COLO668 (cell line): ENCODE measurements at regions not wholly inside any gene's neighbourhood (a gene's known extent, or its start where the extent isn't known, plus 50 kb on each side); places are given as distances from the start of the nearest gene placed in this dataset.

Experiments
- DNase-seq: peaks from one replicate; lab custom pipeline; 2025; ENCODE audit not compliant: unreplicated experiment; lab: John Stamatoyannopoulos, UW

DNA sequence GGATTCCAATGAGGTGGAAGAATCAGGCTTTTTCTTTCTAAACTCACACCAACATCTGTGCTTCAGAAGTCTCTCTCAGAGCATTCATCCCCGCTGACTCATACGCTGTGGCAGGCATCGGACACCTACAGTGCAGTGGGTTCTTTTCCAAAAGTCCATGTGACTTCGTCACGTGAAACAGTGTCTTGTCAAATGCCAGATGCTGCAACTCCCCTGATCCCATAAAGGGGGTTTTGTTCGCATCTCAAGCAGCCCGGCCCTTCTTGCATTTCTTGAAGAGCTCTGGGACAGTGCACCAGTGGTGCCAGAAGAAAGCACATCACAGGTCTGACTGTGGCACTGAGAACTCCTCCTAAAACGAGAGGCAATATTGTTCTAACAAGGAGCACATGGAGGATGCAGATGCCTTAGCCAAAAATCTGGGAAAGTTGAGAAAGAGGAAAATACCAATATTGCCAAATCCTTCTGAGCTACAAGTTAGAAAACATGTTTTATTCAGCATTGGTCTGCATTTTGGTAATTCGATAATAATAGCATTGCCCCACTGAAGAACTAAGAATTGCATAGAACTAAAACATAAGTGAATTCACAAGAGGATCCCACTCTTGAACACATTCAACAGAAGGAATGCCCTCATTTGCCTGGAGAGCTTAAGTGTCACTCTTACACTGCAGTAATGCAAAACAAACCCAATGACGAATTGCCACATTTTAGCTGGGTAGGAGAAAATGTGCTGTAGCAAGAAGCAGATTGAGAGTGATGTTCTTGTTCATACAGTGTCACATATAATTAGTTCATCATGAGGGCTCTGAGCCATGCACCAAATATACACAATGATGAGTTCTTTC lies 204.4 kb downstream of the CXCL12 start:
- no peak for DNase-seq

DNA sequence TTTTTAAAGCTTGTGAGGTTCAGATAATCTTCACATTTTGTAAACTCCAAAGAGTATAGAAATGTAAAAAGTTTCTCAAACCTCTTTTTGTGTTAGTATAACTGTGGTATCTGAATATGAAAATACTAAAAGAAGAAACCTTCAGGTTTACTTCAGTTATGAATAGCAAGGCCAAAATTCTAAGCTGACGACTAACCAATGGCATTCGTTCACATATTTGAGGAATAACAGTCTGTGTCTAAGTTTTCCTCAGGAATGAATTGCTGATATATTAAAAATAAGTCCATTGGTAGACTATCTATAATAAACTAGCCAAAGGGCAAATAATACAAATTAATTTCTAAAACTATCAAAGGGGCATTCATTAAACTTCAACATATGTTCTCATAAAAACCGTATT lies 206.0 kb downstream of the CXCL12 start:
- DNase-seq: no peak

DNA sequence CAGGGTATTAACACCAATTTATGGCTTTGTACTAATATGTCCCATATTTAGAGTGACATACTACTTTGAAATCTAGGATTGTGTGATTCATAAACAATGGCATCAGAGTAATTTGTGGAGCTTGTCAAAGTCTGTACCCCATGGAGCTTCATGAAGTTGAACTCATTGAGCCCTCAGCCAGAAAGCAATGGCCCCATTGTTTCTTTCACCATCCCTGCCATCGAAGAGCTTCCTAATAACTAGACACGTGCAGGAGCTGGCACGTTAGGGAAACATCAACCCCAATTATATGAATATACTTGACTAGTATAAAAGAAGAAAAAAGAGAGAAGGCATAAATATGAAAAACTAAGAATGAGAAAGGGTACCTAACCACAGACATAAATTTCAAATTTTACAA lies 206.6 kb downstream of the CXCL12 start:
- DNase-seq: no peak

DNA sequence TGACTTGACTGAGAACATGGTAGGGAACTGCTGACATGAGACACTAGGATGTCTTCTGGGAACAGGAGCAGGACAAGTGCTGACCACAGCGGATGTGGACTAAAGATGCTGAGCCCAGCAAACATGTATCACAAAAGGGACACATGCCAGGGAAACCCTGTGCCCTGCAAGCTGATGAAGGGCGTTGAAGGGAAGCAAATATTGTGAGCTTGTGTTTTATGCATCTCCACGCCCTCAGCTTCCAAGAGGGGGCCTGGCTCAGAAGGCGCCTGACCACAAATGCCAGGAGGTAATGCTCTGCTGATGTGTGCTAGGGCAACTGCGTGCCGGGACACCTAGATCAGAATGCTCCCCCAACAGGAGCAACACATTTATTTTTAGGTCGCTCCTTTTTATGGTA lies 207.3 kb downstream of the CXCL12 start:
- no peak for DNase-seq

DNA sequence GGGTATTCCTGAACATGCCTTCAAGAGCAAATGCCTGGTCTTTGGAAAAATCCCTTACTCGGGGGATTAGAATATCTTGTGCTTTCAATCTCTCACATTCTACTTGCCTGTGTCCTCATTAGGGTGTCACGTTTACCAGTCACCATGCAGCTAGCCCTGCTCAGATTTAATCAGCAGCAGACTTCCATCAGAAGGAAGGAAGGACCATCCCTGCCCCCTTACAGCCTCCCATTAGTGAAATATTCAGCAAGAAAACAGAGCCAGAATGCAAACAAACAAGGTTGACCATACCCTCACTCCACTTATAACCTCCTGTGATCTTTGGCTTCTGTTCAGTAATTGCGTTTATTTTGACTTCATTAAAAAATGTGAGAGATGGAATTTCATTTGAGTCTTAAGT lies 208.6 kb downstream of the CXCL12 start:
- DNase-seq: no peak

DNA sequence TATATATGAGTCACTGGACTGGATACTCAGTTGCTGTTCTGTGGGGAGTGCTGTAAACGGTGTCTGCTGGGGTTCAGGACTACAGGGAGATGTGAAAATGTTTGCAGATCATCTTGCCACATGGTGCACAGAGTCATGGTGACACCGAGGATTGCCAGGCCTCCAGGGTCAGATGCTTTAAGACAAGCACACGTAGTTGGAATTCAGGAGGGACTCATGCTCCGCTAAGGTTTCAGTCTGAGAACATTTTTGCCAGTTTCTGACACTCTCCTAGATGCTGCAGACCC lies 211.3 kb downstream of the CXCL12 start:
- no peak for DNase-seq

DNA sequence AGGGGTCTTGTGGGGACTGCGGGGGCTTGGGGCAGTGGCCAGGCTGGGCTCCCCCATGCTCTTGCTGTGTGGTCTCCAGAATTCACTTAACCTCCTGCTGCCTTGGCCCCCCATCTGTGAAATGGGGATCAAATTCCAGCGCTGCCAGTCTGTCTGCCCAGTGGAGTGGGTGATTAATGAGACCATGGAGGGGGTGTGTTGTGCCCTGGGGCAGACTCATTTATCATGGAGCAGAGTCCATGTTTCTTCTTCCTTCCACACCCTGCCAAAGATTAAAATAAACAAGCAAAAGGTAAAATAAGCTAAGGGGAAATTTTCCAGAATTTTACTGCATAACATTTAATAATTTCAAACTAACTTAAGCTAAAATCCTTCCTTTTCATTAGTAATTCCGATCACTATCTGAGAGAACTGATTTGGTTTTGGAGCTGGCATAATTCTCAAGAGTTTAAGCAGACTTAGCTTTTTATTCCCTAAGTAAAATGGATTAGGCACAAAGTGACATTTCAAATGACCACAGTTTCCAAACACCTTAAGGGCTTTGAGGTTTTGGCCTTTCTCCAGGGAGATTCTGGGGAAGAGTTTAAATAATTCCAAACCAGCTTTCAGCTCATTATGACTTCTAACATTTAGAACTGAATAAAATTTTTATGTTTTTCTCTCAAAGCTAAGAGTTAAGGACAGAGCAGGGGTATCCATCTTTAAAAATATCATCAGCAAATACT lies 211.9 kb downstream of the CXCL12 start:
- no peak for DNase-seq

DNA sequence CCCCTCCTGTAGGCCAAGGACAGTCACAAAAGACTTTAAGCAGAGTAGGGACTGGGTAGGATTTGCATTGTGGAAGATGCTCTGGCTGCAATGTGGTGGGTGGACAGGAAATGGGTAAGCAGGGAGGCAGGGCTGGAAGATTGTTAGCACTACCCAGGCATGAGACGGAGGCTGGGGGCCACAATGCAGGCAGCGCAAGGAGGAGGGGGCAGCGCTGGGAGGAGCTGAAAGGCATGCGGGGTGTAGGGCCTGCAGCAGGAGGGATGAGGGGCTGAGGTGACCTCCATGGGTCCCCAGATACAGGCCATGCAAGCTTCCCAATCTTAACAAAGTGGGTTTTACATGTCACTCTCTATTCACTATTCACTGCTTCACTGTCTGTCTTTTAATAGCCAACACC lies 213.1 kb downstream of the CXCL12 start:
- no peak for DNase-seq

DNA sequence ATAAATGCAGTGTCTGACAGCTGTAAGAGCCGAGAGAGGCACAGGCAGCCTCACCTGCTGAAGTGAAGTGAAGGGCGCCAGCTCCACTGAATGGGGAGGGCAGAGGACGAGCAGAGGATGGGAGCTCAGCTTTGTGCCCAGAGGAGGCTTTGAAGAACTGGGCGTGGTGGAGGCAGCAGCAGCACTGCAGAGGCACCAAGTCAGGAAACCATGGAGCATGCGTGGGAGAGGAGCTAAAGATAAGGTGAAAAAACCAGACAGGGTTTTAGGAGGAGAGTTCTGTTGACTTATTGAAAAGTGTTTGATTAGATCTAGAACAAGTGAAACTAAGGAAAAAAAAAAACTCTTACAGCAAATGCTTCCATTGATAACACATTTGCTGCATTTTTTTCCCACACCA lies 216.4 kb downstream of the CXCL12 start:
- DNase-seq: no peak

DNA sequence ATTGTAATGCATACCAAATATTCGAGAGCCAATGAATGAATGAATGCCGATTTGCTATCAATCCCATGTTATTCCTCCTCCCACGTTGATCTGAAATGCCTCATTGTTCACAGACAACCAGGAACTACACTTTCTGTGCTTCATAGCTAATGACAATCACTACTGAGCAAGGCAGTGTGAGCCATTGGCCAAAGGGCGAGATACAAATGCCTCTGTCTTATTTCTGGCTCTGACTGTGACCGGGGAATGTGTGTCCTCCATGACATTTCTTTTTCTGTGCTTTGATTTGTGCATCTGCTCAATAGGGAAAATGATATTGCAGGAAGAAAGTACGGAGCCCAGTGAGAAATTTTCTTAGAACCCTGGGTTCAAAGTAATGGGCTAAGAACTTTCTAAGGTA lies 217.1 kb downstream of the CXCL12 start:
- no peak for DNase-seq

DNA sequence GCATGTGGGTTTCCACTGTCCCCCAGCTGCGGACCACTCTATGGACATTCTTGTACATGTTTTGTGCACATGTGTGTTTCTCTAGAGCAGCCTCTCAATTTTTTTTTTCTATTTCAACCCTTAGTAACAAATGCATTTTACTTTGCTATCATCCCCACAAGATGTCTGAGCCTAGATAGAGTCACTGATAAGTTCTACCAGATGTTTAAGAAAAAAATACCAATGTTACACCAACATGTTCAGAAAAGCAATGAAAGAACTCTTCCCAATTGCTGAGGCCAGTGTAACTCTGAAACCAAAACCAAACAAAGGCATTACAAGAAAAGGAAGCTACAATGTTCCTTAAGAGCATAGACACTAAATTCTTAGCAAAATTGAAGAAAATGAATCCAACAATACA lies 218.5 kb downstream of the CXCL12 start:
- no peak for DNase-seq

DNA sequence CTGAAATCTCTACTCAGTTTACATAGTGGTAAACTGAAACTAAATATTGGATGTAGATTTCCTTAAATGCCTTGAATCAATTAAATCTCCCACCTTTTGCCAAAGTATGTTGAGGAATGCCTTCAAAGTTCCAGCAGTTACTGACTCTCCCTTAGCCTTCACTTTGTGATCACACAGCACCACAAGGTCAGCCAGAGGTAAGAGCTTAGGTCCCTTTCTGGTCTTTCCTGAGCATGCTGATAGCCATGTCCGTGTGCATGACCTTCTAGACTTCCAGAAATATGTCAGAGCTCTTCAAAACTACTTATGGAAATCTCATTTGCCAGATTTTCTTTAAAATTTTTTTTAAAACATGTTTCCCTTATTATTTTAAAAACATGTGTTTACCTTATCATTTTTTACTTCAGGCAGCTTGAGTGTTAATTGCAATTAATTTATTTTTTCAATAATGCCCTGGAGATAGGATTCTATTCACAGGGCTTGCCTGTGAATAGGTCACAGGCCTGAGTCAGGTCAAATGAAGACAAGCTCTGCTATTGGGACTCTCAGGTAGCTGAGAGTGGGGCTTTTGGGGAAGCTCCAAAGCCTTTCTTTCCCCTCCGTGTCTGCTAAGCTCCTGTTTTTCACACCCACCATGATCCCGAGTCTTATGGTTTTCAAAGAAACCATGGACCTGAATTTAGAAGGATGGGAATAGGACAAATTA lies 220.5 kb downstream of the CXCL12 start:
- no peak for DNase-seq

DNA sequence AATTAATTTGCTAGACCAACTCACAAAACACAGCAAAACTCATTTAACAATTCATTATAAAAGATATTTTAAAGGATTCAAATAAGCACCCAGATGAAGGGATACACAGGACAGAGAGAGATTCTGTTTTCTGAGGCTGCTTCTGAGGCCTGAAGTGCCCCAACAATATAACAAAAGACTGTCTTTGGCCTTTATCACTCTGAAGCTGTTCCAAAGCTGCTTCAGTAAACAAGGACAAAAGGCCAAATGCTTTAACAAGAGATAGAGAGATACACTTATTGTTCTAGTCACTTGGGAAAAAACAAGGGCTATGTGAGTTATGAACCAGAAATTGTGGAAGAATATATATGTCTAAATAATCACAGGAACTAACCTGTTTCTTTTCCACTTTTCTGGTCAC lies 223.7 kb downstream of the CXCL12 start:
- DNase-seq: no peak

DNA sequence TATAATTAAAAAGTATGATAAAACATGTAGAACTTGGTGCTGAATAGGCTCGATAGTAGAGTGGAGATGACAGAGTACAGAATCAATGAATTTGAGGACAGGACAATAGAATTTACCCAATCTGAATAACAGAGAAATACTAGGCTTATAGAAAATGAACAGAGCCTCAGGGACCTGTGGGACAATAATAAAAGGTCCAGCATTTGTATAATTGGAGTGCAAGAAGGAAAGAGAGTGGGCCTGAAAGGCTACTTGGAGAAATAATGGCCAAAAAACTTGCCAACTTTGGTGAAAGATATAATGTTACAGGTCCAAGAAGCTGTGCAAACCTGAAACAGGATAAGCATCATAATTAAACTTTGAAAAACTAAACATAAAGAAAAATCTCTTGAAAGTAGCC lies 227.3 kb downstream of the CXCL12 start:
- DNase-seq: no peak

DNA sequence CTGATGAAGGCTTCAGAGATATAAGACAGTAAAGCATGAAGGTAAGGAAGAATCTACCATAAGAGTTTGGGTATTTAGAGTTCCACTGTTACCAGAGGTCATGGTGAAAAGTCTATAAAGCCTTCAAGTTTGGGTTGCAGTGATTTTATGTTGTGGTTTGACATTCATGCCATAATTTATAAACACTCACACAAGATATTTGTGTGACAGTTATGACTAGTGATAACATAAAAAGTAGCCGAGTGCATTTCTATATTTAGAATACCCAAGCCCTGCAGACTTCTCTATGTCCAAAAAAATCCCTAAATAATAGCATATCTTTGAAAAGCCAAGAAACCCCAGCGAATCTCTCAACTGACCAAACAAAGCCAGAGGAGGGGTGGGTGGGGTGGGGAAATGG lies 229.9 kb downstream of the CXCL12 start:
- no peak for DNase-seq

DNA sequence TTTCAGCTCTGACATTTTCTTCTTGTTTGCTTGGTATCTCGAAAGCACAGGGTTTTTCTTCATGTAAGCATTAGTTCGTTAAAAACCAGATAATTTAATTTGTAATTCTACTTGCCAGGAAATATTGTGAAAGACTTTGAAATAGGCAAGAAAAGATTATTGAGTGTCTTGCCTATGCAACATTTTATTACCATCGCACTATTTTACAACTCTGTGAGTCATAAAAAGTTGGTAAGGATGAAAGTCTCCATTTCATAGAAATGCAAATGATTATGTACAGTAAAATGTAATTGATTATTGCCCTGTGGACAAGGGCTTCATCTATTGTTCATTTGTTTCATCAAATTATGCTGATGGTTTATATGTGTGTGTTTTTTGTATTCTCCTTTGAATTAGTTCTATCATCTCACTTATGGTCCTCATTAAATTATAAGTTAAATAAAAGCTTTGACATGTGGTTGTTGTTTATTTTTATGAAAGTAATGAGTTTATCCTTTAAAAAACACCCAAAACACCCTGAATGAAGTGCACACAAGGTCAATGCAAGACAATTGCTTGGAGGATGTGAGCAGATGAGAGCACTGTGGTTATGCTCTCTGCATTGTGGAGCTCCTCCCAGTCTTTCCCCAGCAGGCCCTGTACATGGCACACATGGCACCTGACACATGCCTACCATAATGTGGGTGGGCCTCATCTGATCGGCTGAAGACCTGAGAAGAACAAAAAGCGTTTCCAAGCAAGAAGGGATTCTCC lies 230.8 kb downstream of the CXCL12 start:
- no peak for DNase-seq

DNA sequence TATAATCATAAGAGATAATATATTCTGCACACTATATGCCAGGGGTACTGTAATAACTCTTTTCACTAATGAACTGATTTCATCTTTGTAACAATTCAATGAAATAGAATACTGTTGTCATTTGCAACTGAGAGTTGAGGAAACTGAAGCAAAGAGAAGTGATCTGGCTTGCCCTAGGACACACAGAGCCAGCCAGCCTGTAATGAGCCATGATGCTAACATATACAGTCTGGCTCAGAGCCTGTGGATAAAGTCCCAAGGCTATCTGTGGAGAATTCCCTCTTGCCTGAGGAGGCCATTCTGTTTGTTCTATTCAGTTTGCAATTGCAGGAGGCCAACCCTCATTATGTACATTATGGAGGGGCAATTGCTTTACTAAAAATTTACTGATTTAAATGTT lies 241.3 kb downstream of the CXCL12 start:
- DNase-seq: no peak

DNA sequence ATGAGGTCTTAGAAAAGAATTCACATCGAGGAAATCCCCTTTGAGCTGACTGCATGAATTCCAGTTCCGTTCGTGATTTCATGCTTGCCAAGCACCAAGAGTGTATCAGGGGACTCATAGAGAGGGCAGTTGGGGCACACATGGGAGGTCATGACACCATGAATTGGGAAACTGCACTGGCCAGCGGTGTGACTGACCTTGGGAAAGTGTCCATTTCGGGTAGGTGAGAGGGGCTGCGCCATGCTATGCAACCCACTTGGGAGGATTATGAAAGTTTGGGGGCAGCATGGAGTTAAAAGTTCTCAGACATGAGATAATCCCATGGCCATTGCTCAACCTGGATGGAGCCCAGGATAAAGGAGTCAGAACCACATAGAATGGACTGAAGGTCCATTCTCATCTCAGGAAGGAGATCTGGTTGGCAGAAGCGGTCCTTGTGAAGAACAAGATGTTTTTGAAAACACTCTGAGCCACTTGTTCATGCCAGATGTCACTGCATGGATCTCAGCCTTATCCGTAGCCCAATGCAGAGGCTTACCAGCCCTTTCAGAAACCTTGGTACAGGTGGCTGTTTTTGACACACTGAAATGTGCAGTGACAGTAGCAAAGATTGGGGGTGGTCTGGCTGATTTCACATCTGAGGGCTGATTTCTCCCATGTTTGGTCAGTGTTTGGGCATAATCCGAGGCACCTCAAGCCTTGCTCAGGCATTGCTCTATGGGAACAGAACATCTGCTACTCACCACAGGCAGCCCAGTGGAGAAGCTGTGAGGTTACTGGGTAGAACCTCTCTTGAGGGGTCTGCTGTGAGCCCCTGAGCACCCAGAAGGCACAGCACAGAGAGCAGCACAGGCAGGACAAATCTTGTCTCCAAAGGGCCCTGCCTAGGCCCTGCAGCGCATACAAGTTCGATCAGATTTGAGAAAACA lies 252.3 kb downstream of the CXCL12 start:
- DNase-seq: no peak

DNA sequence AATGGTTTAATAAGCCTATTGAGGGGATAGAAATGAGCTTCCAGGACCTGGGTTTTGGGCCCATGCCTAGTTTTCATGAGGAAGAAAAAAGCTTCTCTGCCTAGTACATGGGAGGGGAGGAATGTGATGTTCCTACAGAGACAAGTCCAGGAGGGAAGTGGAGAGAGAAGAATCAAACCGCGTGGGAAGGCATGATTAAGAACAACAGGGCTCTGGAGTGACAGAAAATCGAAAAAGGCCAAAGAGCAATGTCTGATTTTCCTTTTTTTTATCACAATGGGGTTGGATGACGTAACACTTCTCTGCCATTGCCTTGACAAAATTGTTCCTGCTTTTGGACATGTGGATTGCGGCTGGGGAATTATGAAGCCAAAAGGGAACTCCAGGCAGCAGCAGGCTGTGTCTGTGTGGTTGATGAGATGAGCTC lies 258.6 kb downstream of the CXCL12 start:
- no peak for DNase-seq

DNA sequence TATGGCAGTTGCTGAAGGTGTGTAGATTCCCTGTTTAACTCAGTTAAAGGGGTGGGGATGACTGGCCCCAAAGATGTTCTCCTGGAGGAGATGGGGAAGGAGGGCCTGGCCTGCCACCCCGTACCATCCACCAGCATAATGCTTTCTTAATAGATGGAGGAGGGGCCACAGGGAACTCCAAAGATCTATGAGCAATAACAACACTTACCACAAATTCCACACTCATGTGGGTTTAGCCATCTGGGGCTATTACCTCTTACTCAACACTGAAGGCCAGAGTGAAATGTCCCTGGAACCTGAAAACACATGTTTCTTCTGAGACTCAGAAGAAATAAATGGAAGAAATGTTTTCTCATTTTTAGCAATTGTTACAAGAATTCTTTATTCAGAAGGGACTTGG lies 259.0 kb downstream of the CXCL12 start:
- no peak for DNase-seq
